Gastroesophageal sphincter (tissue), 4 donors: ENCODE measurements at regions not wholly inside any gene's neighbourhood (a gene's known extent, or its start where the extent isn't known, plus 50 kb on each side); places are given as distances from the start of the nearest gene placed in this dataset.
"Not testable (repeated sequence)": the region's sequence is repeated elsewhere in the genome, so short reads cannot be mapped to it uniquely, and the experiment has no call there.

Source experiments
- ATAC-seq: fragments of 150-250 bp; one replicate; pipeline ENCODE4 v1.9.1; 2016; ENCODE audit warnings: mild to moderate bottlenecking, moderate library complexity
- H3K27ac ChIP-seq, 4 donors: fragments of 200-600 bp; sonication (generic) in 3 of 4; 1 replicate in 3 of 4; 2 replicates in 1 of 4; pipeline ENCODE4 v1.5.1; 2016 to 2019
- H3K27me3 ChIP-seq: fragments of 200-600 bp; sonication (generic); one replicate; pipeline ENCODE4 v1.5.1; 2019
- H3K36me3 ChIP-seq, 2 donors: fragments of 200-600 bp; sonication (generic); one replicate each; pipeline ENCODE4 v1.5.1; 2019; ENCODE audit warnings: control low read depth in 1 of 2
- H3K4me1 ChIP-seq, 3 donors: fragments of 200-600 bp; sonication (generic); 1 replicate in 2 of 3; 2 replicates in 1 of 3; pipeline ENCODE4 v1.5.1; 2016 to 2019; ENCODE audit warnings: control low read depth in 2 of 3
- H3K4me3 ChIP-seq, 2 donors: fragments of 200-600 bp; sonication (generic); one replicate each; pipeline ENCODE4 v1.5.1; 2019; ENCODE audit warnings: mild to moderate bottlenecking in 1 of 2, moderate library complexity in 1 of 2
- H3K9me3 ChIP-seq, 3 donors: fragments of 200-600 bp; sonication (generic); one replicate each; pipeline ENCODE4 v1.5.1; 2017 to 2019; ENCODE audit warnings: control low read depth in 2 of 3
- EP300 ChIP-seq: sonication (generic); formaldehyde crosslinking; IDR thresholded peaks from one replicate; pipeline ENCODE4 v1.6.1; 2017; ENCODE audit warnings: antibody characterized with exemption, mild to moderate bottlenecking
- POLR2A ChIP-seq, 2 donors: fragments of 450-650 bp; IDR thresholded peaks; one replicate each; pipeline ENCODE4 v1.6.1; 2017; ENCODE audit warnings: antibody characterized with exemption in 2 of 2, mild to moderate bottlenecking in 2 of 2, moderate library complexity in 1 of 2
- POLR2AphosphoS5 ChIP-seq: sonication (generic); formaldehyde crosslinking; IDR thresholded peaks from one replicate; pipeline ENCODE4 v1.6.1; 2017; ENCODE audit warnings: antibody characterized with exemption
- WGBS, 2 donors: methylation state at CpG; one replicate each; pipeline ENCODE4 v1.1.5; 2018; ENCODE audit warnings: low coverage in 1 of 2; 5-methylcytosine and 5-hydroxymethylcytosine counted together
- TF ChIP-seq, protein P1 (sequence below), 4 experiments: fragments of 200-600 bp in 2 of 4; fragments of 450-650 bp in 2 of 4; sonication (generic) in 1 of 4; IDR thresholded peaks; one replicate each; pipeline ENCODE4 v1.5.1; 2017 to 2019; ENCODE audit warnings: antibody characterized with exemption in 4 of 4, mild to moderate bottlenecking in 2 of 4, moderate library complexity in 2 of 4

DNA sequence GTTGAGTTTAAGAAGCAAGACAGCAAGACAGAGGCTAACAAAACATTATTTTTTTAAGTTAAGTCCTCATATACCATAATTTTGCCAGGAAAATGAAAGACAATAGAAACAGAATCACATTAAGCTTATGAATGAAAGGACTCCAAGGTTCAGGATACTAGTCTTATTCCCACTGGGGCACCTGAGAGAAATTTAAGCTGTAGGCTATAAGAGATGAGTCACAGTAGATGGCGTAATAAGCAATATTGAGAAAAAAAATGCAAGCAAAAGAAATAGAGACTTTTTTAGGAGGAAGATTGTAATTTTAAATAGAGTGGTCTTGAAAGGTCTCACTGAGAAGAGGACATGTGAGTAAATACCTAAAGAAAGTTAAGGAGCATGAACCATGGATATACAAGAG is 57.1 kb upstream of the KIF2B start:
- Histone ChIP-seq H3K4me3 (no peak overlapping the region), H3K27ac (no peak overlapping the region), H3K9me3 (no peaks in the 10 kb centered on the region), H3K4me1 (no peaks in the 10 kb centered on the region), H3K27me3 (no peaks in the 10 kb centered on the region), H3K36me3 (no peaks in the 10 kb centered on the region)
- 67 to 85% methylated on average over 1 of the region's 1 CpG for WGBS, 2 donors
- TF ChIP-seq, protein P1, sequence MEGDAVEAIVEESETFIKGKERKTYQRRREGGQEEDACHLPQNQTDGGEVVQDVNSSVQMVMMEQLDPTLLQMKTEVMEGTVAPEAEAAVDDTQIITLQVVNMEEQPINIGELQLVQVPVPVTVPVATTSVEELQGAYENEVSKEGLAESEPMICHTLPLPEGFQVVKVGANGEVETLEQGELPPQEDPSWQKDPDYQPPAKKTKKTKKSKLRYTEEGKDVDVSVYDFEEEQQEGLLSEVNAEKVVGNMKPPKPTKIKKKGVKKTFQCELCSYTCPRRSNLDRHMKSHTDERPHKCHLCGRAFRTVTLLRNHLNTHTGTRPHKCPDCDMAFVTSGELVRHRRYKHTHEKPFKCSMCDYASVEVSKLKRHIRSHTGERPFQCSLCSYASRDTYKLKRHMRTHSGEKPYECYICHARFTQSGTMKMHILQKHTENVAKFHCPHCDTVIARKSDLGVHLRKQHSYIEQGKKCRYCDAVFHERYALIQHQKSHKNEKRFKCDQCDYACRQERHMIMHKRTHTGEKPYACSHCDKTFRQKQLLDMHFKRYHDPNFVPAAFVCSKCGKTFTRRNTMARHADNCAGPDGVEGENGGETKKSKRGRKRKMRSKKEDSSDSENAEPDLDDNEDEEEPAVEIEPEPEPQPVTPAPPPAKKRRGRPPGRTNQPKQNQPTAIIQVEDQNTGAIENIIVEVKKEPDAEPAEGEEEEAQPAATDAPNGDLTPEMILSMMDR (IDR thresholded peaks at IDR 0.05): no peak
- TF ChIP-seq EP300 (no peak), POLR2AphosphoS5 (no peak), POLR2A (IDR thresholded peaks at IDR 0.05) (no peak)
- no peak for ATAC-seq

DNA sequence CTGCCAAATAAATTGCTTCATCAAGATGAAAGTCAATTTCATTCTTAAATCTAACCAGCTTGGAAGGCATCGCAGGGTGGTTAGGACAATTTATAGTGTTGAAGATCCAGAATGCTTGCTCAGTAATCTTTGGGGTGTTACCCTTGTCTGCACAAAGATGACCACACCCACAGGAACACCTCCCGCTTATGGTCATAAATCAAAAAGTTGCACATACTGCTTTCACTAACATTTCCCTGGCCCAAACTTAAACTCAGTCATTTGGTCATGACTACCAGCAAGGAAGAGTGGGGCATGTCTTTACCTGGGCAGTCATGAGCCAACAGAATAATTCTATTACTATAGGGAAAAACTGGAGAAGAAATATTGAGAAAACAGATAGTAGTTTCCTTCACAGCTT is 57.6 kb upstream of the KIF2B start:
- Histone ChIP-seq H3K4me1 (no peaks in the 10 kb centered on the region), H3K9me3 (no peaks in the 10 kb centered on the region), H3K4me3 (no peak overlapping the region), H3K27ac (no peak overlapping the region), H3K27me3 (no peaks in the 10 kb centered on the region), H3K36me3 (no peaks in the 10 kb centered on the region)
- 91 to 100% methylated on average over 1 of the region's 2 CpGs for WGBS, 2 donors
- no peak for TF ChIP-seq POLR2A (IDR thresholded peaks at IDR 0.05)
- no peak for TF ChIP-seq POLR2AphosphoS5
- TF ChIP-seq EP300: no peak
- TF ChIP-seq, protein P1 (IDR thresholded peaks at IDR 0.05): no peak
- ATAC-seq: no peak

DNA sequence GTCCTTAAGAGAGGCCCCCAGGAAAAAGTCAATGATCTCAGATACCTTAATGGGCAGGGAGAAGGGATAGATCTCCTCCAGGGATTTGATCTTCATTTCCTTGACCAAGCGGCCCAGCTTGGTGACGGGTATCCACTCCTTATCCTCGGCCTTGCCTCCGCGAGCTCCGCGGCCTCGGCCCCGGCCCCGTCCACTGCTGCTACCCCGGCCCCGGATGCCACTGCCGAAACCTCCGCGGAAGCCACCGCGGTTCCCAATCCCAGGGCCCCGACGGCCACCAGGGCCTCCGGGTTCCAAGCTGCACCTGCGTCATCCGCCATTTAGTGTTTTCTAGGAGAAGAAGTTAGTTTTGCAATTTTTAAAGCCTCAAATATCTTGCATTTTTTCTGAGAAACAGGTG is 65.2 kb upstream of the KIF2B start:
- Histone ChIP-seq H3K9me3 (no peaks in the 10 kb centered on the region), H3K36me3 (no peaks in the 10 kb centered on the region), H3K27ac (no peak overlapping the region), H3K4me3 (no peak overlapping the region), H3K27me3 (no peaks in the 10 kb centered on the region), H3K4me1 (no peaks in the 10 kb centered on the region)
- 91 to 96% methylated on average over 4 of the region's 22 CpGs for WGBS, 2 donors
- no peak for ATAC-seq
- TF ChIP-seq POLR2AphosphoS5 (no peak), EP300 (no peak), POLR2A (IDR thresholded peaks at IDR 0.05) (no peak)
- TF ChIP-seq, protein P1 (IDR thresholded peaks at IDR 0.05): no peak

DNA sequence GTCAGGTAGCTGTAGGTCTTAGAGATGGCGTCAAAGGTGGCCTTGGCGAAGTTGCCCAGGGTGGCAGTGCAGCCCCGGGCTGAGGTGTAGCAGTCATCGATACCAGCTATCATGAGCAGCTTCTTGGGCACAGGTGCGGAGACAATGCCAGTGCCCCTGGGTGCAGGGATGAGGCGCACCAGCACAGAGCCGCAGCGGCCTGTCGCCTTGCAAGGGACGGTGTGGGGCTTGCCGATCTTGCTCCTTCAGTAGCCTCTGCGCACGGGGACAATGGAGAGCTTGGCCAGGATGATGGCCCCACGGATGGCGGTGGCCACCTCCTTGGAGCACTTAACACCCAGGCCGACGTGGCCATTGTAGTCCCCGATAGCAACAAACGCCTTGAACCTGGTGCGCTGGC is 65.6 kb upstream of the KIF2B start:
- H3K27ac ChIP-seq, H3K4me1 ChIP-seq, H3K27me3 ChIP-seq, H3K9me3 ChIP-seq, H3K36me3 ChIP-seq, H3K4me3 ChIP-seq, ATAC-seq: not testable (repeated sequence)
- WGBS, 2 donors: 96% methylated on average over 9 of the region's 20 CpGs; no CpG with 5 or more reads in 1 of the 2 donors

DNA sequence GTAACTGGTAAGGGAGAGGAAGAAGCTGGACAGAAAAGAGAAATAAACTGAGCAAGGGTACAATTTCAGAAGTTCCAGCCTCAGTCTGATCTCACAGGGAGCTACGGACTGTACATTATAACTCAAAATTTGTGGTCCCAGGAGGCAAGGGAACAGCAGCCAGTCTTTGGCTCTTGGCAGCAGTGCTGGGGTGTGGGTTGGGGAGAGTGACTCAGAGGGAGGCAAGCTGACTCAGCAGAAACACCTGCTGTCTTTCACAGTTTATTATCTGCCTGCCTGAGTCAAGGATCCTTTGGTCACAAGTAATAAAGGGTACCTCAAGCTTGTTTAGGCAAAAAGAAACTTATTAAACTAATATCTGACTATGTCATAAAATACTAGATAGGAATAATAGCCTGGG is 73.5 kb upstream of the KIF2B start:
- H3K4me1 ChIP-seq: no peaks in the 10 kb centered on the region
- TF ChIP-seq EP300 (no peak), POLR2AphosphoS5 (no peak), POLR2A (IDR thresholded peaks at IDR 0.05) (no peak)
- TF ChIP-seq, protein P1 (IDR thresholded peaks at IDR 0.05): no peak
- no peak for ATAC-seq
- no peaks in the 10 kb centered on the region for H3K36me3 ChIP-seq
- H3K4me3 ChIP-seq: no peak overlapping the region
- 14 to 30% methylated on average over 1 of the region's 1 CpG for WGBS, 2 donors
- peaks cover 0 to 2% (median 0%) of the 10 kb centered on the region in 3 donors for H3K9me3 ChIP-seq
- H3K27ac ChIP-seq: no peak overlapping the region
- no peaks in the 10 kb centered on the region for H3K27me3 ChIP-seq

DNA sequence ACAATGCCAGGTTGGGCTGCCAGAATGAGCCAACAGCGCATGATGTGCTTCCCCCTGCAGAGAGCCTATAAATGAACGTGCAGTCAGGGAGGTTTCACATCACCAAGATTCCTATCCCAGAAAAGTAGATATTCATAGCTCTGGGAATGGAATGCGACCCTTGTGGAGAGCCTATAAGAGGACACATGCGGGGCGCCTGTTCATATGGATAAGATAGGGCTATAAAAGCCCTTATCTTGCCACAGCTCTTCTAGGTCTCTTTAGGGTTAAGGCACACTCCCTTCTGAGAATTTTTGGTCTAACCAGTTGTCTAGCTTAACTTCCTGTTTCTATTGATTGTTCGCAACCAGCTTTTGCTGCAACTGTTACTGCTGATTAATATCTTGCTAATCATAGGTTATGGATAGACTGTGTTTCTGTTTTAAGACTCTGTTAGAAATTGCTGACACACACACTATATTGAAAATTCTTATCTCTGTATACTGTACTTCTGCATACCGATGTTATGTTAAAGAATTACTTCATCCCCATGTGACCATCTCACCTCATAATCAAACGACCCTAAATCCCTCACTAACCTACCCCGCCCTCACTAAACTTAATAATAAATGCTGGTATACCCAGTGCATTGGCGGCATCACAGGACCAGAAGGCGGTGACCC is 74.4 kb upstream of the KIF2B start:
- not testable (repeated sequence) for H3K4me3 ChIP-seq, H3K9me3 ChIP-seq, H3K4me1 ChIP-seq, H3K27me3 ChIP-seq, H3K36me3 ChIP-seq, ATAC-seq, H3K27ac ChIP-seq
- WGBS, 2 donors: 60 to 76% methylated on average over 5 to 10 of the region's 11 CpGs
